ENCODE measurements at regions not wholly inside any gene's neighbourhood (a gene's known extent, or its start where the extent isn't known, plus 50 kb on each side); places are given as distances from the start of the nearest gene placed in this dataset.

DNA sequence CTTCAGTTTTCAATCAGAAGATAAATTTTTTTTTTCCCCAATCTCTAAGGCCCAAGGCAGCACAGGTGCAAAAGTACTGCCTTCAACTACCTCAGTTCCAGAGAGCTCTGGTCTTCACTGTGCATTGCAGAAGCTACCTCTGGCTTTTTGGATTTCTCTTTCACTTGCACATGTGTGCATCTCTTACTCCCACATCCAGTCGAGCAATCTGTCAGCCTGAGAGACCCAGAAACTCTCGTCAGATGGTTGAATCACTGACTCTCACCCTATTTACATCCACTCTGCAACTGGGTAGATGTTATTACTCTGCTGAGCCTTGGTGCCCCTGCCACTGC, 813.8 kb downstream of the NR2F2 start:
- no peaks in the 10 kb centered on the region for H3K4me1 ChIP-seq
- no peaks in the 10 kb centered on the region for H3K27me3 ChIP-seq
- TF ChIP-seq CTCF (IDR thresholded peaks at IDR 0.05) (no peak), POLR2A (IDR thresholded peaks at IDR 0.05) (no peak), POLR2AphosphoS5 (IDR thresholded peaks at IDR 0.05) (no peak)
- H3K9me3 ChIP-seq: peaks cover 0 to 8% of the 10 kb centered on the region in 2 donors
- intact Hi-C loops (cut with DNase I; ENCODE audit: low total_unique reads): no loop called here
- H3K27ac ChIP-seq: no peak overlapping the region
- no peaks in the 10 kb centered on the region for H3K36me3 ChIP-seq
- H3K4me3 ChIP-seq: no peak overlapping the region
- no peak for DNase-seq (ENCODE audit: low spot score in 2 of 2)

DNA sequence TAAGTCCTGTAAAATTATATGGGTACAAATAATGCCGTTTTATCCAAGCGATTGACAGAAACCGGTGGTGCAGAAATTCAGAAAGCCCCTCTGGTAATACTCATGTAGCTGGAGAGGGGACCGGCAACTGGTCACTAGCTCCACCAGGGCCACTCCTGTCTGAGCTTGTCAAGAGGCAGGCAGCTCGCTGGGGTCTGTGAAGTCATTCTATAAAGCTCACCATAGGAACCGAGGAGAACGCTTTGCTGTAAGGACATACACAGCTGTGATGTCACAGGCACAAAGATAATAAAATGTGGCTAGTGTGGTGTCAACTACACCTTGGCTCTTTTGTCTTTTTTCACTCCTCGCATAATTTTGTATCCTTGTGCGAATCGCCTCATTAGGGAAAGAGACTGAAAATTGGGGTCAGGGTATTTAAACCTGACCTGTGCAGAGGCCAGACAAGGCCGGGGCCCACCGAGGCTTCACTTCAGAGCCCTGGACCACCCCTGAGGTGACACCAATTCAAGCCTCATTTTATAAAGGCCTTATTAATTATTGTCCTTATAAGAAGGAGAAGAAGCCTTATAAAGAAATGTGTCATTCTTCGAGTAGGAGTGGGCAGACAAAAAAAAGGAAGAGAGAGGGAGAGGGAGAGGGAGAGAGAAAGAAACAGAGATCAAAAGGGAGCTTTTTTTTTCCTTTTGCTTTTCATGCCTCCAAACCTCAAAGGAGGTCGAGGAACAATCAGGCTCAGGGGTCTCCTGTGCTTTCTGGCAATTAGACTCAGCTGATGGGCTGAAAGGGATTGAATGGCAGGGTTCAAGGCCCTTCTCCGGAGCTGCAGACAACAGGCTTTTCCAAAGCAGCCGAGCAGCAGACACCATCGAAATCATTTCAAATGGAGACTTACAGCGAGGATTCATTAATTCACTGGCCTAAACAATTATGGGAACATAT, 813.3 kb upstream of the ARRDC4 start:
- H3K27me3 ChIP-seq: no peaks in the 10 kb centered on the region
- no peak for DNase-seq (ENCODE audit: low spot score in 2 of 2)
- intact Hi-C loops (cut with DNase I; ENCODE audit: low total_unique reads): no loop called here
- H3K4me1 ChIP-seq: no peaks in the 10 kb centered on the region
- H3K4me3 ChIP-seq: no peak overlapping the region
- H3K36me3 ChIP-seq: no peaks in the 10 kb centered on the region
- TF ChIP-seq POLR2A (IDR thresholded peaks at IDR 0.05) (no peak), CTCF (IDR thresholded peaks at IDR 0.05) (no peak), POLR2AphosphoS5 (IDR thresholded peaks at IDR 0.05) (no peak)
- no peak overlapping the region for H3K27ac ChIP-seq
- H3K9me3 ChIP-seq: peaks cover 0 to 8% of the 10 kb centered on the region in 2 donors

DNA sequence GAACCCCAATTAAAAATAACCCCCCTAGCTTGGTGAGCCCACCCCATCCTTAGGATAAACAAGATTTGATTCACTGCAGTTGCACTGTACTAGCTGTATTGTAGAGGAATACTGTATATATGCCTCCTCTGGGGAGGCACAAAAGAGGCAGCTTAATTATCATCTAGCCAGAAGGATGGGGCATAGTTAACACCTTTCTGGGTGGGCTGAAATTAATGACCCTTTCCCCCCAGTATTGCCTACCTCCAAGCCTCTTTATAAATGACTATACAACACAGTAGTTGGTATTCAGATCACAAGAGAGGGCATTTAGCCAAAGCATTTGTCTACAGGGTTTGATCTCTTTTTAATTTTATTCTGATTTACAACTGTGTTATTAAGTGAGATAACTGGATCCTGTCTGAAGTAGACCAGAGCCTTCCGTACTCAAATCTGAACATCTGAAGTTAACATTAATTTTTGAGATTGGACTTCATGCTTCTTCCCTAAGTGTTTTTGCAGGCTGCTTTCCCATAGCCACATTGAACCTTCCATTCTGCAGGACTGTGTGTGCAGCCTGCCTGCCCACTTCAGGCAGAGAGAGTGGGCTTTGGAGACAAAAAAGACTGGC, 807.0 kb upstream of the ARRDC4 start:
- Histone ChIP-seq H3K4me3 (no peak overlapping the region), H3K4me1 (no peaks in the 10 kb centered on the region), H3K36me3 (no peaks in the 10 kb centered on the region), H3K27me3 (no peaks in the 10 kb centered on the region), H3K9me3 (no peaks in the 10 kb centered on the region), H3K27ac (no peak overlapping the region)
- intact Hi-C loops (cut with DNase I; ENCODE audit: low total_unique reads): no loop called here
- TF ChIP-seq POLR2AphosphoS5 (IDR thresholded peaks at IDR 0.05): no peak
- no peak for TF ChIP-seq POLR2A (IDR thresholded peaks at IDR 0.05)
- no peak for TF ChIP-seq CTCF (IDR thresholded peaks at IDR 0.05)
- DNase-seq (ENCODE audit: low spot score in 2 of 2): no peak

DNA sequence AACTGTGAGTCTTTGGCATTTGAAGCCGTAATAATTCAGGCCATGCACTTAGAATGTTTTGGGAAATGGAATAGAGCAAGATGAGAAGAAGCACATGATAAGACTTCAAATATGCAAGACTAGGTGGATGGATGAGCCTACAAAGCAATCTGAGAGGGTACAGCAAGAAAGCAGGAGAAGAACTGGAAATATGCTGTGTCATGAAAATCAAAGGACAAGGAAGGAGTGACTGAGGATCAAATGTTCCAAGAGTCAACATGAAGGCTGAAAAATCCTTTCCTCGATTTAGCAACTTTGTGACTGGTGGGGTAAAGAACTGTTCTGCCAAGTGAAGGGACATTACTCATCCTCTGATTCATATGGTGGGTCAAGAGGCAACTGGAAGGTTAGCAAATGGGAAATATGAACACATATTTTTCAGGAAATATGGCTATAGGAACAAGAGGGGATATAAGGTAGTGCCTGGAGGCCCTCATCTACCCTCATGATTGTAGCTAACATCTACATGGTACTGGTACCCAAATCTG, 803.7 kb upstream of the ARRDC4 start:
- intact Hi-C loops (cut with DNase I; ENCODE audit: low total_unique reads): no loop called here

More for the DNA sequence above, 803.7 kb upstream of the ARRDC4 start:
- no peaks in the 10 kb centered on the region for H3K27me3 ChIP-seq
- TF ChIP-seq POLR2A (IDR thresholded peaks at IDR 0.05): no peak
- no peak for TF ChIP-seq CTCF (IDR thresholded peaks at IDR 0.05)
- TF ChIP-seq POLR2AphosphoS5 (IDR thresholded peaks at IDR 0.05): no peak
- H3K4me1 ChIP-seq: no peaks in the 10 kb centered on the region
- H3K4me3 ChIP-seq: no peak overlapping the region
- no peaks in the 10 kb centered on the region for H3K36me3 ChIP-seq
- no peaks in the 10 kb centered on the region for H3K9me3 ChIP-seq
- no peak for DNase-seq (ENCODE audit: low spot score in 2 of 2)
- no peak overlapping the region for H3K27ac ChIP-seq

All from breast epithelium (tissue), 4 donors.